GM08714 (cell line): ENCODE measurements at regions not wholly inside any gene's neighbourhood (a gene's known extent, or its start where the extent isn't known, plus 50 kb on each side); places are given as distances from the start of the nearest gene placed in this dataset.
A peak's percentile ranks its signal among the peaks of the same experiment; 100 is the strongest.
"Not testable (repeated sequence)": the region's sequence is repeated elsewhere in the genome, so short reads cannot be mapped to it uniquely, and the experiment has no call there.

Experiments
- H3K4me3 ChIP-seq: fragments of 200-500 bp; sonication (Bioruptor generic); 2 replicates; pipeline ENCODE4 v1.5.1; 2014; ENCODE audit warnings: mild to moderate bottlenecking, low read length, inconsistent platforms
- ZNF274 ChIP-seq: IDR thresholded peaks from 2 replicates; pipeline ENCODE4 v1.6.1; 2012; ENCODE audit warnings: mild to moderate bottlenecking, low read depth, low read length

DNA sequence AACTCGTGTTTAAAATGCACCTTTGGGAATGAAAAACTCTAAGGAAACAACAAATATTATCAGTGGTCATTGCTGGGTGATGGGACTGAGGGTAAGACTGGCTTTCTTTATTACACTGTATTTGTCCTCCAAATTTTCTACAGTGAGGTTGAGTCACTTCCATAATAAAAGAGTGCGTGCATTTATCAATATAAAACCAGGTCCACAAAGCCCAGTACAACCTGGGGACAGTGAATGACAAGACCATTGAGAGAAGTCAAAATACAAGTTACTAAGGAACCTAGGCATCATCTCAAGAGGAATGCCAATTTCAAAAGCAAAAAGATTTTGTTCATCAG, 76.4 kb downstream of the MAGED4 start:
- H3K4me3 ChIP-seq: peak overlapping the region; percentile 66; the same call in 1 of the 2 replicates
- TF ChIP-seq ZNF274: no peak

DNA sequence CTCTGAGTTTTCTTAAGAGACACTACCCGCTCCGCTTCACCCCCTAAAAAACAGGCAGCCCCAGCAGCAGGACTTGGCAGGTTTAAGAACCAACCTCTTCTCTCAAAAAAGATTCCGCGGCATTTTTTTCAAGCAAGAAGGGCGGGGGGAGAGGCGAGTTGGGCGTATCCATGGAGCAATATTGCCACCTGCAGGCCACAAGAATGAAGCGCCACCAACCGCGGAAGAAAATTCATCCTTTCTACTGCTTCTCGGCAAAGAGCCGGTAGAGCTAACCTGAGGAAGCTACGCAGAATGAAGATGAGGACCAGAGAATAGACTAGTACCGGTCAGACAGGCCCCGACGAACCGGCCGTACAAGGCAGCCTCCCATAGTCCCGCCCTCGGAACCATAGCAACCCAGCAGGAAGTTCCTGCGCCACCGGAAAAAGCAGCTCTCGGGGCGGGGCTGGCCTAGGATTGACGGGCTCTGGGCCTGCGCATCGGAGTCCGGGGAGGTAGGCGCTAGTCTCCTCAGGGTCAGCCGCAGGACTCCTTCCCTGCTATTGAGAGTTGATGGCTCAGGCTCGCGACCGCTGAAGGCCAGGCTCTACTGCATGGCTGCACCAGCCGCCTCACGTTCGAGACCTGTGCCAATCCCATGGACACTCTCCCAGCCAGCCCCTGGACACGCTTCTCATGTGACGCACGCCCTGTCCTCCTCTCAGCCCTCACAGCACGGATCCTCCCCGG, 76.9 kb downstream of the MAGED4 start:
- H3K4me3 ChIP-seq: peak overlapping the region; percentile 66; the same call in 1 of the 2 replicates
- TF ChIP-seq ZNF274: no peak

DNA sequence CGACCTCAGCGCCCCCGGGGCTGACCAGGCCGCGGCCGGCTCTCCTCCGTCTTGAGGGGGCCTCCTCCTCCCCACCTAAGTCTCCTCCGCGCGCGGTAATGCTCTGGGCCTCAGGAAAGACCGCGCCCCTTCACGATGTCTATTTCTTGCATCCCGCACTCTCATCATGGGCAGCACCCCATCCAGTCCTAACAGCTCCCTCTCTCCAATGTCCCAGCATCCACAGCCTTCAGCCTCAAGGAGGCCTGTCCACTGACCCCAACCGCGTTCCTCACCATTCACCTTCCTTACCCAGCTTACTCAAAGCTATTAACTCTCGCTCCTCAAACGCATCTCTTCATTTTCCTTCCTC, 77.5 kb downstream of the MAGED4 start:
- TF ChIP-seq ZNF274: no peak
- H3K4me3 ChIP-seq: peak overlapping the region; percentile 66; the same call in 1 of the 2 replicates

DNA sequence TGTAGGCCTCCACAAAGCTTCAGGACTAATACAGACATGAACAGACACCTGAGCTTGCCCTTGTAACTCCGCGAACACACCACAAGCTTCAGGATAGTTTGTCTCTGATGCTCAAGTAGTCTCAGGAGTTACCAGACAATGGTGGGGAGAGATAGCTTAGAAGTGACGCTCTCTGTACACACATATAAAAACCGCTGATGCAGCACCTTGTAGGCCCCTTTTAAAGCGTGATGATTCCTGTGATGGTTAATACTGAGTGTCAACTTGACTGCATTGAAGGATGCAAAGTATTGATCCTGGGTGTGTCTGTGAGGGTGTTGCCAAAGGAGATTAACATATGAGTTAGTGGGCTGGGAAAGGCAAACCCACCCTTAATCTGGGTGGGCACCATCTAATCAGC, 78.7 kb downstream of the MAGED4 start:
- TF ChIP-seq ZNF274: no peak
- H3K4me3 ChIP-seq: no peak overlapping the region

DNA sequence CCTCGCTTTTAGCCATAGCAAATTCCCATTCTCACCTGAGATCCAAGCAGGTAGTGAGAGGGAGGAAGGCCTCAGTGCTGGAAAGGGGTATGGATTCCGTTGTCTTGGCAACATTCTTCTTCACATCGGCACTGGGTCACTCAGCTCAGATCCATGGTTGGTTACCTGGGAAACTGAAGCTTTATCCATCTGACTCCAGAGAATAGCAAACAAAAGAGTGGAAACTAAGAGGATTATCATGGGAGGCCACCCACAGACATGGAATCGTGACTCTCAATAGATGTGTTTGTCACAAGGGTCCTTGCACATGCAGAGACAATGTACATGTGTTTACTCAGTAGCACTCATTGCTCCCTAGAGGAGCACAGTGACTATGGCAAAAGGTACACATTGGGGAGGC, 81.0 kb downstream of the MAGED4 start:
- no peak for TF ChIP-seq ZNF274

DNA sequence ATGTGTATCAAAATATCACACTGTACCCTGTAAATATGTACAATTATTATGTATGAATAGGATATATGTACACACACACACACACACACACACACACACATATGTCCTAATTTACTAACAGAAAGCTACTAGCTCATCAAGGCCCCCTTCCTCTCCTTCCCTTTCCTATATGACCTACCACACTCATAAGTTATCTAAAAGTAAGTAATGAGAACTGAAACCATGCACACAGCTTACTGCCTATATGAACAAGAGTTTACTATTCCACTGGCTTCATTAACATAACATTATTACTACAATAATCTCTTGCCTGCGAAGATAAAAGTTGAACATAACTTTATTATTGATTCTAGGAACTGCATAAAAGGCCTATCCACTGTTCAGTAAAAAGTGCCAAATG, 83.8 kb downstream of the MAGED4 start:
- not testable (repeated sequence) for H3K4me3 ChIP-seq

More for the DNA sequence above, 81.0 kb downstream of the MAGED4 start:
- no peak overlapping the region for H3K4me3 ChIP-seq

DNA sequence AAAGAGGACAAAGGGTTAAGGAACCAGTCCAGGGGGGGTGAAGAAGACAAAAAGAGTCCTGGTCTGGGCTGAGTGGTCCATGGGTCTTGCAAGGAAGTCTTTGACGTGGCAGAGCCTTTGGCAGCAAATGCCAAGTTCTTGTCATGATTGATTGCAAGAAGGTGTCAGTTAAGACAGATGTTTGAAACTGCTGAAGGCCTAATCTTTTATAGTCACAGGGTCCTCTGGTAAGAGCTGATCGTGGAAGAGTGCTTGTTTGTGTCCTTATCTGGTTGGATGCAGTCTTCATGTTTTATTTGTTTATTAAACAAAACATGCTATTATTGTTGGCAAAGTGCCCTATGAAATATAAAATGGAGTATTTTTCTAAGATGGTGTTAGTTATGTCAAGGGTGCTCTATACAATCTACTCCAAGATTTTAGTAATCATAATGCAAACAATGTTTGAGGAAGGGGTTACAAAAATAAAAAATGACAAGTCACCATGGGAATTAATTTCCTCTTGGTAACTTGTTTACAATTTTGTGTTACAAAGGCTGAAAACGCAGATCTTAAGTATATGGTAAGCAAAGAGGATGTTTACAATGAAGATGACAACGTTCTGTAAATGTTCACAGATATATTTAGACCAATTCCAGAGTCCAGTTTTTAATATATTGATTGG, 85.9 kb downstream of the MAGED4 start:
- no peak overlapping the region for H3K4me3 ChIP-seq
- TF ChIP-seq ZNF274: no peak

DNA sequence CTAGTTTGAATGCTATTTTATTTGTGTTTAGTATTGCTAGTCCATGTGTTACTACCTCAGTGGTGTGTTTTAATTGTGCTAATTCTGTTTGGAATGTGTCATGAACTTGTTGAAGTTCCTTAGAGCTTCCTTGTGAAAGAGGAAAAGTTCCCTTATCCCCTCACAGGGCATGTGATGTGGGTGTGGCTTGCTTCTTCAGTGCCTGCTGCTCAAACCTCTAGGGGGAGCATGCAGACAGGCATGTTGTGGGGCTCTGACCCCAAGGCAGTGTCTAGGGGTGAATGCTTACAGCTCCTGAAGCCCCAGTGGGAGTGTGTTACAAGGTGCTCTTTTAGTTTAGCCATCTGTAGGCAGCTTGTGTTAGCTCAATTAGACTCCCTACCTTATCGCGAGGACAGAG, 86.5 kb downstream of the MAGED4 start:
- H3K4me3 ChIP-seq: no peak overlapping the region
- no peak for TF ChIP-seq ZNF274

DNA sequence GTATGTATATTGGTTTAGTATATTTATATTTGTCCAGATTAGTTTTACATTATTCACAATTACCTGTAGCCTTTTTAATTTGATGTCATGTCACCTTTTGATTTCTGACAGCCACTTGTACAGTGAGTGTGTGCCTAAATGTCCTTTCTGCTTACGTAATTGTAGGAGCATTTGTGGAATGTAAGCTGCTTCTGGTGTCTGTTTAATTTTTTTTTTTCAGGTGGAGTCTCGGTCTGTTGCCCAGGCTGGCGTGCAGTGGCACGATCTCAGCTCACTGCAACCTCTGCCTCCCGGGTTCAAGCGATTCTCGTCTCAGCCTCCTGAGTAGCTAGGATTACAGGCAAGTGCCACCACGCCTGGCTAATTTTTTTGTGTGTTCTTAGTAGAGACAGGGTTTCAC, 91.2 kb upstream of the XAGE2 start:
- TF ChIP-seq ZNF274: no peak
- H3K4me3 ChIP-seq: no peak overlapping the region

DNA sequence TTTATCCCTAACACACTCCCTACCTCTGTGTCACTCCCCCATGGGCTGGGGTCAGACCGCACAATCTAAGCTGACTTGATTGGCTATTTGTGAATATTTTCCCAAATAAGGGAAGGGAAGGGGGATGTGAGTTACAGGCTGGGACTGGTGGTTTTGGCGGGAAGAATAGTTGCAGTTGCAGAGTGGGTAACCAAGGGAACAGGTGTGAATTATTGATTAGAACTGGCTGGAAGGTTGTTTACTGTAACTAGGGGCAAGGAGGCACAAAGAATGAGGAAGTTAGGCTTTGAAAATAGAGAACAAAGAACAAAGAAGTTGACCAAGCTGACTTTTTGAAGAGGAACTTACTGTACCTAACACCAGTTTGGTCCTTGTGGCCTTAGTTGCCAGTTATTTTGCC, 88.0 kb upstream of the XAGE2 start:
- no peak overlapping the region for H3K4me3 ChIP-seq
- TF ChIP-seq ZNF274: no peak

DNA sequence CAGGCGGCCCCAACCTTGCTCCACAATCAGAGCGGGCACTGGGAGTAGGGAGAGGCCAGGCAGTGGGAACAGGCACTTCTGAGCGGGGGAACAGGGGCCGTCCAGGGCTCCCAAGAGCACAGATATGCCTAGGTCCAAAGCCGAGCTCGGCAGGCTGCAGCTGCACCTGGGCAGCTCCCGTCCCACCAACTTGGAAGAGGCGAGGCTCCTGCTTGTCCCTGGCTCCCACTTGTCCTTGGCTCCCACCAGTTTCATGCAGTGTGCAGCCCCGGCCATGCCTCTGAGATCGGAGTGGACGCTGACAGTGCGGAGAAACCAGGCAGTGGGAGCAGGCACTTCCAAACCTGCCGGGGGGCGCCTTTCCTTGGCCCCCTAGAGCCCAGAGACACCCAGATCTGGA, 84.0 kb upstream of the XAGE2 start:
- no peak overlapping the region for H3K4me3 ChIP-seq
- TF ChIP-seq ZNF274: no peak

DNA sequence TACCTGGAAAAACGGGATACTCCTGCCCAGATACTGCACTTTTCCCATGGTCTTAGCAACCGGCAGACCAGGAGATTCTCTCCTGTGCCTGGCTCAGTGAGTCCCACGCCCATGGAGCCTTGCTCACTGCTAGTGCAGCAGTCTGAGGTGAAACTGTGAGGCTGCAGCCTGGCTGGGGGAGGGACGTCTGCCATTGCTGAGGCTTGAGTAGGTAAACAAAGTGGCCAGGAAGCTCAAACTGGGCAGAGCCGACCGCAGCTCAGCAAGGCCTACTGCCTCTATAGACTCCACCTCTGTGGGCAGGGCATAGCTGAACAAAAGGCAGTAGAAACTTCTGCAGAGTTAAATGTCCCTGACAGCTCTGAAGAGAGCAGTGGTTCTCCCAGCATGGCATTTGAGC, 69.9 kb upstream of the XAGE2 start:
- not testable (repeated sequence) for H3K4me3 ChIP-seq

DNA sequence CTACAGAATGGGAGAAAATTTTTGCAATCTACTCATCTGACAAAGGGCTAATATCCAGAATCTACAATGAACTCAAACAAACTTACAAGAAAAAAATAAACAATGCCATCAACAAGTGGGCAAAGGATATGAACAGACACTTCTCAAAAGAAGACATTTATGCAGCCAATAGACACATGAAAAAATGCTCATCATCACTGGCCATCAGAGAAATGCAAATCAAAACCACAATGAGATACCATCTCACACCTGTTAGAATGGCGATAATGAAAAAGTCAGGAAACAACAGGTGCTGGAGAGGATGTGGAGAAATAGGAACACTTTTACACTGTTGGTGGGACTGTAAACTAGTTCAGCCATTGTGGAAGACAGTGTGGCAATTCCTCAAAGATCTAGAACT, 60.3 kb upstream of the XAGE2 start:
- not testable (repeated sequence) for H3K4me3 ChIP-seq
